Lung microvascular endothelial cell (primary cell): ENCODE measurements at regions not wholly inside any gene's neighbourhood (a gene's known extent, or its start where the extent isn't known, plus 50 kb on each side); places are given as distances from the start of the nearest gene placed in this dataset.

Experiments used
- DNase-seq, 2 donors: peaks; one replicate each; pipeline versions ENCODE4 v3.0.0 to v3.0.0-alpha.2; 2010; ENCODE audit warnings: low read depth in 2 of 2

DNA sequence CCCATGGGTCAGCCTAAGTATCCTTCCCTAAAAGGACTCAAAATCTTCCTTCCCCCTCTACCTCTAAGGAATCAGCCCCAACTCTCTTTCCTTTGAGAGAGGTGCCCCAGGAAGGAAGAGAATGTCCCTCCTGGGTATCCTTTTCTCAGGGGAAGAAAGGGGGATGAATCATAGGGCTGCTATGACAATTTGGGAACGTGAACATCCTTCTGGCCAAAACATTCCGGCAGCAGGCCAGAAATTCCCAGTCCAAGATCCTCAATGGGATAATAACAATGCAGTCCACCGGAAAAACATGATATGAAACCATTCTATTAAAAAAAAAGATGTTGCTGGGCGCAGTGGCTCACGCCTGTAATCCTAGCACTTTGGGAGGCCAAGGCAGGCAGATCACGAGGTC is 50.8 kb upstream of the CACNA2D3 start:
- no peak for DNase-seq

DNA sequence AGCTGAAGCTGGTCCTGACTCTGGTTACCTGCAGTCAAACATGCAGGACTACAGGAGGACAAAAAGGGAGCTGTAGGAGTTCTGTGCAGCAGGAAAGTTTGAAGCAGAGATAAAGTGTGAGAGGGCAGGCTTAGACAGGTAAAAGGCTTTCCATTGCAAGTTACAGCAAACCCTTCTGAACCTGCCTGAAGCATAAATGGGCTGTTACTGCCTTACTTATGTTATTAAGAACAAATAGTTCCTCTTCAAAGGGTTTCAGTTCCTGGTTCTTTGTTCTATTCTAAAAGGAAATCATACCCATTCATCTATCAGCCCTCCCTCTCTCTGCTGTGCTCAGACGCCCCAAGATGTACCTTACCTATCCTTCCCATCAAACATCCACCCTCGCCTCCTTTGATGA is 52.4 kb upstream of the CACNA2D3 start:
- no peak for DNase-seq

DNA sequence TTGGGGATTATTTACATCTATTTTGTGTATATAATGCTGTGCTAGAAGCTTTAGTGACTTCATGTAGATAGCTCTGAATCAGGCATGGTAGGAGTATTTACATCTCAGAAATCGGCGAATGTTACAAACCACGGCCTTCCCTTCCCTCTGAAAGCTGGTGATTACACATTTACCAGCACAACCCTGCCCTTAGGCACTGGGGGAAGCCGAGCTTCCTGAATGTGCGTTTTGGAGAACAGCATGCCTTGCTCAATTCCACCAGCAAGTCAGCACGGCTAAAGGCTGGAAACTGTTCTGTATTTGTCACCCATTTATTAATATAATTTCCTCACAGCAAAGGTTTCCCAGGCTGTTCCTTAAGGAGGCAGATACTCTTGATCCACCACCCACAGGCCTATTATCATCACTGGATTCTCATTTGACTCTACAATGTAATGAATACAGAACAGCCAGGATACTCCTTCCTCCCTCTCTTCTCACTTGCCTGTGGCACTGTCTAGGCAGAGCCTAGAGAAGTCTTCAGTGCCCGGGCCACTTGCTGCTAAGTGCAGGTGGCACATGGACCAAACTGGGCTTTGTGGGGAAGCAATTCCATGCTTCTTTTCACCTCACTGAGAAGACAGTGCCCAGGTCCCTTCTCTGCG is 55.2 kb upstream of the CACNA2D3 start:
- DNase-seq, result no peak

DNA sequence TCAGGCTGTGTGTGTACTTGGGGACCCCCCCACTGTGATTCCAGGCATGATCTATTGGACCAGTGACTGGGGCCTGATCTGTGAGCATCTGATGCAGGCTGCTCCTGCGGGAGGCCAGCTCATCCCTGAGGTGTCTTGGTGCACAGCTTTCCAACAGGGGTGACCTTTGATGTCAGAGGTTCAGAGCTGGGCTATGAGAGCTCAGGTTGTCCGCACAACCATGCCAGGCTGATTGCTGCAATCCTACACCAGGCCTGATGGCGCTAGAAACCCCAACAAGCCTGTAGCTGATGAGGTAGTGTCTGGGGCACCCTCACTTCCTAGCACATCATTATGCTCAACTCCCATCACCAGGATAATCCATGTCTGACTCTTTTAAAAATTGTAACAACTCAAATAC is 56.1 kb upstream of the CACNA2D3 start:
- DNase-seq, result no peak

DNA sequence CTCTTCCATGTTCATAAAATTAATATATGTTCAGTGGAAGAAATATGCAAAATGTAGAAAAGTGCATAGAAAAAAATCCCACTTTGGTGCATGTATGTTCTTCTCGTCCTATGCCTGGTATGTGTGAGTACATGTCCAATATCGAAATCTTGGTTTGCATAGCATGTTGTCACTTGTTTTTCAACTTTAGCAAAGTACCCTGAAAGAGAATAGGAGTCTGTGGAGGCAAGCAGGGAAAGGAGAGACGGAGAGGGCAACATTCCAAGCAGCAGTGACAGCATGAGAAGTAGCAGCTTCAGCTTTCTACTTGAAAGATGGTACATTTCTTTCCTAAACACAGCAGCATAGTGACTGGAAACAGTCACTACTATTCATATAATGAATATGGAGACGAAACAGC is 56.8 kb upstream of the CACNA2D3 start:
- no peak for DNase-seq

DNA sequence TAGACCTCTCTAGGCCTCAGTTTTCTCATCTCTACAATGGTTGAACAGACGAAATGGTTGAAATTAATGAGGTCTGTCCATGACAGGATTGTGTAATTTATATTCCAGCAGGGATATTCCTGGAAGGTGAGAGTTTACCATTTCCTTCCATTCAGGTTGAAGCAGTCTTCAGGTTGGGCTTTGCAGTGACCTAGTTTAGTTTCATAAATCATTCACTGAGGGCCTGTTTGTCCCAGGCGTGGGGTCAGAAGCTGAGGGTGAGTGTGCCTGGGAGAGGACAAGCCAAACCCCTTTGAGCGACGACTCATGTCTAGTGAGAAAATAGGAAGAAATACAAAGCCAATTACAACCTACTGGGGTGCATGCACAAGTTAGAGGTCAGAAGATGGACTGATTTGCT is 57.2 kb upstream of the CACNA2D3 start:
- DNase-seq, result no peak

DNA sequence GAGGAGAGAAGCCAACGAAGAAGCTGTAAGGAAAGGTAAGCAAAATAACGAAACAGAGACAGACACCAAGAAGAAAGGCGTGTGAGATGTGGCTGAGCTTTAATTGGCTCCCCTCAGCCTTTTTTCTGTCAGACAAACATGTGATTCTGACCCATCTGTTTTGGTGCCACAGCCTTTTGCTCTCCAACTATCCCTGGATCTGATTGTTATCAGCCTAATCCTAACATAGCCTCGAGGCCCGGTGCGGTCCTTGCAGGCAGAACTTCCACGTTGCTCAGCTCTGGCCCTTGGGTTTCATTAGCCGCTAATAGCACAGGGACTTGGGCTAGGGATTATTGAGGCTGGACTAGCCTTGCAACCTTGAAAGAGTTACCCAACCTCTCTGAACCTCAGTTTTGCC is 57.9 kb upstream of the CACNA2D3 start:
- DNase-seq, result no peak

DNA sequence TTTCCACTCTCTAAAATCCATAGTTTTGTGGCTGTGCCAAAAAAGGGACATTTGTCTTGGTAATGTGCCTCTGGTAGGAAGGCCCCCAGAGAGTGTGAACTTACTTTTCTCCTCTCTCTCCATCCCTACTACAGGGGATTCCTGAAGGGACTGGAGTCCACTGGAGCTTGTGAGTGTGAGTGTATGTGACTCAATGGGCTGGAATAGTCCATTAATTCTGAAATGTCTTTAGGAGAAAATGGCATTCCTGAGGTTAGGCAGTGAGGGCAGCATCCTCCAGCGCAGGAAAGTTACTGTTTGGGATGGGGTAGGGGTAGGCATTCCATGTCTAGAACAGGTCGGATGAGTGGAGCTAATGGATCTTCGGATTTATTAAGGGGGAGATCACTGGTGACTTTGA is 59.8 kb upstream of the CACNA2D3 start:
- DNase-seq, result no peak

DNA sequence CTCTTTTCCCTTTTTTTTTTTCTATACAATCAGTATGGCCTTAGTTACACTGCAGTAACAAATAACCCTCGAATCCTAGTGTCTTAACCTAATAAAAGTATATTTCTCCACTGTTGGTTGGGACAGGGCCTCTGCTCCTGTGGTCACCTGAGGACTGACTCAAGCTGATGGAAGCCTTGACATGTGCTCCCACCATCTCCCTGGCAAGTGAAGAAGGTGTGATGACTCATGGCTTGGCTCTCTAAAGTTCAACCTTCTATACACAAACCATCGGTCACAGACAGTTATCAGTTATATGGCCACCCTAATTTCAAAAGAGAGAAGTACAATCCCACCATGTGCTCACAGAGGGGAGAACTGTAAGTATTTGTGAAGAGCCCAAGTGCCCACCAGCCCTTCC is 65.8 kb upstream of the CACNA2D3 start:
- no peak for DNase-seq

DNA sequence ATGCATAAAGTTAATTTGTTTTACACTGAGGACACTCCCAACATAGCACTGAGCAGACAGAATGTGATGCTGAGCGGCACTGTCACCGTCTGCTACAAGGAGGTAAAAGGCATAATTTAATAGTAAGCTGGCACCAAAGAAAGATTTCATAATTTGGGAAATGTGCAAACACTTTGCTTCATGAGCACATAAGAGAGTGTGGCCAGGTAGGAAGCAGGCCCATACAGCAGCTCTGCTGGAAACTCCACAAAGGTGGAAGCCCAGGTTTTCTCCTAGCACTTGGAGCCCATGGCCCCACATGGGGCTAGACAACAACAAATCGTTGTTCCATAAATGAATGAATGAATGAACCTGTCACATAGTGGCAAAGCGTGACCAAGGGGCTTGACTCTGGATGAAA is 68.5 kb upstream of the CACNA2D3 start:
- DNase-seq, result no peak

DNA sequence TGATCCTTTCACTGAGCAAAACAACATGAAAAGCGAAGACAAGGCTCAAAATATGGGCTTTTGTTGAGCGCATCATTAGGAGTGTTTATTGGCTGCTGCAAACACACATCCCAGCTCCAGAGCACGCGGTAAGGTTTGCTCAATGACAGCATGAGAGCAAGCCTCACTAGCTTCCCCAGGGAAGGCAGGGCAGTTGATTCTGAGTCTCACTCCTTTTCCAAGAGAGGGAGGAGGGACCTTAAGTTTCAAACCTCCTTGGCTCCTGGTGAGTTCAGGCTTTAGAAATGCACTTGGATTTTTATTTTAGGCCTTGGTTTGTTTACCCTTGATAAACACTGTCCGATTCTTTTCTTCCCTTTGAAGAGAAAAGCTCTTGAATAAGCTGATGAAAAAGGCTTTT is 69.1 kb upstream of the CACNA2D3 start:
- no peak for DNase-seq

DNA sequence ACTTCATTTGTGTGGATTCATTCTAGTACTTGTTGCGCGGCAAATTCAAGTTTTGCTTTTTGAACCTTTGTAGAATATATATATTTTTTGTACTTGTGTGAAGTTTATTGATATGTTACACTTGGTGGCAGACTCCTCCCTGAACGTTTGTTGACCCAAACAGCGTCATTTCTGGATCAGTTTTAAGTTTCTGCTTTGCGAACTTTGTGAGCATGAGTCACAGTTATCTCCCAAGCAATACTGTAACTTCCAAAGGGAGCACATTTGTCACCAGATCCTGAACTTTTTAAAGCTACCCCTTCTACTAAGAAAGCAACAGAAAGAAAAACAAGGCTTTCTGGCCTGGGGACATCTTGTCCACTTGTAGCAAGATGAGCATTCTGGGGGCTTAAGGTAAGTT is 74.8 kb upstream of the CACNA2D3 start:
- no peak for DNase-seq

DNA sequence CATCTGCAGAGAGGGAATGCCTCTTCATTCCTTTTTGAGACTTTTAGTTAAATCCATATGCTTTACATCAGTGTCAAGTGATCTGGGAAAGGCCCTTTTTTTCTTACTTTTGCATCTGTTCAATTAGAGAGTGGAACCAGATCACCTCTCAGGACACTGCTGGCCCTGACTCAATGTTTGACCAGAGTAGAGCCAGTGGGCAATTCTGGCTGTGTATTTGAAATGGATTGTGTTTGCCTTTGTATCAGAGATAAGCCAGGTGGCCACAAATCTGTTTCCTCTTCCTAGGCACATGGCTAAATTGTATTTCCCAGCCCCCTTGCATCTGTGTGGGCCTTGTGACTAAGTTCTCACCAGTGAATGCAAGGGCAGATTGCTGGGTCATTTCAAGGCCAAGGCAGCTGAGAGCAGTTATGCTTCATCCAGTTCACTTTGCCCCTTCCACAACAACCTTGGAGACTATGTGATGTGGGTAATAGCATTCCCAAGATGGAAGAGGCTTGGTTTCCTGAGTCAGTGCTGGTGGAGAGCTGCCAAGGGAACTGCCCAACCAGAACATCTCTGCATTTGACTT is 75.6 kb upstream of the CACNA2D3 start:
- no peak for DNase-seq

DNA sequence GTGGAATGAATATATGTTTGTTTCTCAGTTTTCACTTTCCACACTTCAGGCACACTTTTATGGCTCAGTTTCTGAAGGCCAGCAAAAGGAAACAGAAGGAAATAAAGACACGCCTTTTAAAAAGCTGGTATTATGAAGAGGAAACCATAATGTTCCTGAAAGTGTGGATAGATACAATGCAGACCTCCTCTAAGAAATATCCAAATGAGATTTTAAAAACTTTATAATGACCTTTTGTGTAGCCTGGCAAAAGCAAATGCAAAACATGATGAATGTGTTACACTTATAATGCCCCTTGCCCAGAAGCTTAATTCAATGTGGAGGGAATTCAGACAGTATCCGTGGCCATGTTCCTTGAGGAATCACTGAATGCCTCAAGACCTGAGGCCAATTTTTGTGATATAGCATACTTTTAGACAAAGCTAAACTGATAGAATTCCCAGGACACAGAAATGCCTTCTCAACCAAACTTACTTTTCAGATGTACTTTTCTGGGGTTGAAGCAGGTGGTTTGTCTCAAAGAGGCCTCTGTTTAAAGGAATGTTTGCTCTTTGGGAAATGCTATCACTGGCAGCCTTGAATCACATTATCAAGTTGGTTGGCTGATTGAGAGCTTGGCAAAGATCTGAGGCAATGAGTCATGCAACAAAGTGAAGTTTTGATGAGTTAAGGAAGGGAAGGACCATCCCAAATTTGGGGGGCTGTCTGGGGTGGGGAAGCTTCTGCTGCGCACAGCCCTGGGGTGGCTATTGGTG is 77.1 kb upstream of the CACNA2D3 start:
- no peak for DNase-seq

DNA sequence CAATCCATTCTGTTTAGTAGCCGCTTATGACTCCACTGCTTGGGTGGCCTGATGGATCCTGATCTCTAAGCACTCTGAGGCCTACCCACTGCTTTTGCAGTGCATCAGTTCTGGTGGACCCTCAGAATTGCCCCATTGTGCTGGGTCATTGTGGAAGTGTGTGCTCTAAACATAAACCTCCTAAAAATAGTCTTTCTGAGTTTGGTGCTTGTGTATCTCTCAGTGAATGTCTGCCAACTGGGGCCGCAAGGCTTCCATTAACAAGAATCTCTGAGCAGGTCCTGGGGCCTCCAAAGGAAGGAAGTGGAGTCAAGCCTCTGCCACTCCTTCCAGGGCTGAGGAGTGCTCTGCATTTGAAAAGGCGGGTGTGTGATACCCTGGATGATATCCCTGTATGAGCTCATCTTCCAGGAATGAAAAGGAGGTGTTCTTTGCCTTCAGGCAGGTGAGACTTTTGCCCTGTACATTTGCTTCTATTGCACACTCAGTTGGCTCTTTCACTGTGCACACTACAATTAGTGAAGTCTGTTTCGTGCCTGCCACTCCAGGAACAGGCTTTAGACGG is 80.0 kb upstream of the CACNA2D3 start:
- no peak for DNase-seq

DNA sequence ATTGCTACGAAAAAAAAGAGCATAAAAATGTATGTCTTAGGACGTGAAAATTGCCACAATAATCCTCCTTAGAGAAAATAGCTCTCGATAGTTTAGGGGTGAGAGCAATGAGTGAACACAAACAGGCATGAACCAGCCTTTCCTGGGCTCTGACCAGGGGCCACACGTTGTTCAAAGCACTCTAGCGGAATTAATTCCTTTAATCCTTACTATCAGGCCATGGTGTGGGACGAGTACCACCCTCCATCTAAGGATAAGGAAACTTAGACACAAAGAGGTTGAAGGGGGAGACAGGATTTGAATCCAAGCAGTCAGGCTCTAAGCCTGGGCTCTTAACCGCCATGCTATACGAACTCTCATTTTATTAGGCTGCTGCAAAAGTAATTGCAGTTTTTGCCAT is 81.9 kb upstream of the CACNA2D3 start:
- no peak for DNase-seq

DNA sequence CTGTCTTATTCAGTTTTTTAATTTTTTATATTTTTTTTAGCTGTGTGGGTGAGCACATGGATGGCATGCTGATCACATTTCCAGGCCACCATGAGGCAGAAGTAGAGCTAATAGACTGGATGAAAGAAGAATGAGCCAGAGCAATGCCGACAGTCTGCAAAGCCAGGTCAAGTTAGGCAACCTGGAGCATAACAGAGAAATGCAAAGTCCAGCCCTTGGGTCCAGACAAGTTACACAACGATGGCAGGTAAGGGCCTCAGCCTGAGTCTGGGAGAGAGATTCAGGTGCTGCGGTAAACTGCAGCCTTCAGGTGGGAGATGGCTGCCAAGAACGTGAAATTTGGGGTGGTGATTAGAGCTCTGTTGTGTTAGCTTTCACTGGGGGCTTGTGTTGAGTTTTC is 84.0 kb upstream of the CACNA2D3 start:
- no peak for DNase-seq

DNA sequence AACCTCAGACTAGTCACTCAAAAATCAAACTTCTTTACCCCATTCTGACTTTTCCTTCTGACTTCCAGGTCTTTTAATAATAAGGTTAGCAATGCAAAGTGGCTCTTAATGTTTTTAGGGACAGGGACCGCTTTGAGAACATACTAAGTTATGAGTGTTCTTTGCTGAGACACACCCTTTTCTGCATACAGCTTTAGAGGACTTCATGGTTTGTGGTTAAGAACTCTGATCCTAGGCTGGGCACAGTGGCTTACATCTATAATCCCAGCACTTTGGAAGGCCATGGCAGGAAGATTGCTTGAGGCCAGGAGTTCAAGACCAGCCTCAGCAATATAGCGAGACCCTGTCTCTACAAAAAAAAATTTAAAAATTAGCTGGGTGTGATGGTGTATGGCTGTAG is 85.8 kb upstream of the CACNA2D3 start:
- DNase-seq, result no peak

DNA sequence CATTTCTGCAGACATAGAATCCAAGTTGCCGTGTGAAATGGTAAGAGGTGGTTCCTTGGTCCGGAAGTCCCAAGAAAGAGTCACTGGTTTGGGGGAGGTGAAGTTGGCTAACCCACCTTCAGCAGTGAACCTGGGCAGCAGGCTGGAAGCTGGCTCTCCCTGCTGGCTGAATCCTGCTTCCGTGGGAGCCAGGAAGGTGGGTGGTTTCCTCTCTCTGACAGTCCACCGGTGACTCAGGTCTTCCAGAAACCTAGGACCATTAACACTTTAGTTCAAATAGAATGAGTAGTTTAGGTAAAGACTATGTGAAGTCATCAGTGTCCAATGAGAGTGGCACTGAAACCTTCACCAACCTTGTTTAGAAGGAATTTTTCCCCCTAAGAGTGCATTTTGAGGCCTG is 87.4 kb upstream of the CACNA2D3 start:
- no peak for DNase-seq

DNA sequence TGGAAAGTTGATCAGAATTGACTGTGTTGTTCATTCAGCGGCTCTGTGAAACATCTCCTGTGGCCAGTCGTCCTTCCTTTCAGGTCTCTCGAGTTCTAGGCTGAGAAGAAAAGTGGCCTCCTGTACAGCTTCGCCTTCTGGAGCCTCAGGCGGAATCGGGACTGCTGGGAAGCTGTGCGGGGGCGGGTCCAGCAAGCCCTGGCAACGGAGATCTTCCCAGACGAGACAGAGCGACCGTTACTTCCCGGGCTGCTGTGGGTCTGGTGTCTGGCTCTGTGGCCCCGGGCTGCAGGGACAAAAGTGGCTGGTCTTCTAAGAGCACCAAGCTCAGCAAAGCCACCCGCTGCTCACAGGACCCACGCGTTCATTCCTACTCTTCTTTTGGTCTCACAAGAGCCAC is 88.6 kb upstream of the CACNA2D3 start:
- DNase-seq, result no peak

DNA sequence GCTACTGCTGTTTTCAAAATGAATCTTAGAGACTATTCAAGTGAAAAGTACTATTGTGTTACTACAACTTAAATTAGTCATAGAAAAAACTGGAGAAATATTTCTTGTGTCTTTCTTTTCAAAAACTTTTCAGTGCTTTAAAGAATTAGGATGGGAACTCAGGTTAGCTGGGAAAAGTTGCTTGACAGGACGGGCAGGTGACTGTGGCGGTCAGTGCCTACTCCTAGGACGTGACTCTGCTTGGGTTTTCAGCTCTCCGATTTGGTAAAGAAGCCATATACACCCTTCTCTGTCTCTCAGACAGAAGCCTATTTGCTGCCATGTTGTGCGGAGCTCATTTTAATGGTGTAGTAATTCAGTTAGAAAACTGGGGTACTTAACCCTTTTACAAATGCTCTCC is 89.8 kb upstream of the CACNA2D3 start:
- DNase-seq, result no peak

DNA sequence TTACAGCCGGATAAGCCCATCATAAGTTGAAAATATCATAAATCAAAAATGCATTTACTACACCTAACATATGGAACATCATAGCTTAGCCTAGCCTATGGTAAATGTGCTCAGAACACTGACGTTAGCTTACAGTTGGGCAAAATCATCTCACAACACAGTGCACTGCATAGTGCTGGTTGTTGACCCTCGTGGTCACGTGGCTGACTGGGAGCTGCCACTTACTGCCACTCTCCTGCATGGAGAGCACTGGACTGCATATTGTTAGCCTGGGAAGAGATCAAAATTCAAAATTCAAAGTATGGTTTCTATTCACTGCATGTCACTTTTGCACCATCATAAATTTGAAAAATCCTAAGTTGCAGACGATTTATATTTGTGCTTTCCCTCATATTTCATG is 94.0 kb upstream of the CACNA2D3 start:
- no peak for DNase-seq

DNA sequence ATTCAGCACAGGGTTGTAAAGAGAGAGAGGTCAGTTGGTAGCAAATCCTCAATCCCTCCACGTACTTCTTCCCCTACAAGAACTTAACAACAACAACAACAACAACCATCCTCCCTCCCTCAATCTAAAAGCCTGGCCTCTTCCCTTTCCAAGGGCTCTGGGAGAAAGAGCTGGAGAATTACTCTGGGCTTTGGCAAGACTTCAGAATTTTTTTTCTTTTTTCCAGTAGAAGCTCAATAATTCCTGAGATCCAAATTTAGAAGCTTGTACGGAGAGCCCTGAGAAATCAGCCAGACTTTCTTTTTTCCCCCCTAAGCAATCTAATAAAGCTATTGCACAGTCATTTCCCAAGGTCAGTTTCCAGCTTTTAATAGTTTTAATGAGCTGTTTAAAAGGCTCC is 95.8 kb upstream of the CACNA2D3 start:
- no peak for DNase-seq
